ENCODE measurements at regions not wholly inside any gene's neighbourhood (a gene's known extent, or its start where the extent isn't known, plus 50 kb on each side); places are given as distances from the start of the nearest gene placed in this dataset.

- Histone ChIP-seq H3K4me3 (ENCODE audit: low read depth, low read length, poor library complexity, severe bottlenecking) (no peak overlapping the region), H3K27me3 (replicated peaks; ENCODE audit: insufficient read depth, low read depth, low read length, poor library complexity) (no peaks in the 10 kb centered on the region), H3K9me3 (ENCODE audit: low read depth, low read length, poor library complexity, severe bottlenecking) (no peaks in the 10 kb centered on the region), H3K4me1 (ENCODE audit: insufficient read depth, low read length, poor library complexity, severe bottlenecking) (no peaks in the 10 kb centered on the region), H3K27ac (ENCODE audit: low read depth, low read length, poor library complexity, severe bottlenecking) (no peak overlapping the region), H3K36me3 (ENCODE audit: insufficient read depth, low read length, poor library complexity, severe bottlenecking) (no peaks in the 10 kb centered on the region)
- ChIA-PET POLR2A (ENCODE audit: low non-redundant PET) (no interaction called here), CTCF (no interaction called here)
- intact Hi-C loops (cut with micrococcal nuclease; ENCODE audit: unreplicated experiment) = no loop called here
- no peak for DNase-seq (ENCODE audit: low spot score)
- no TSS peak for BruUV-seq (replicated peaks)
- TF ChIP-seq EZH2 (IDR thresholded peaks at IDR 0.05; ENCODE audit: borderline replicate concordance, low read depth, low read length, poor library complexity, severe bottlenecking) = no peak
- TF ChIP-seq CTCF (conservative IDR thresholded peaks at IDR 0.05; ENCODE audit: low read depth, low read length) = no peak
Measured at GRCh38 chr4:132330994-132331393, 818.1 kb upstream of the PCDH10 start.

GRCh38 chr4:132332932-132333723 is 816.0 kb upstream of the PCDH10 start:
- no peaks in the 10 kb centered on the region for H3K27me3 ChIP-seq (replicated peaks; ENCODE audit: insufficient read depth, low read depth, low read length, poor library complexity)
- POLR2A ChIA-PET (ENCODE audit: low non-redundant PET) = no interaction called here
- no peak overlapping the region for H3K4me3 ChIP-seq (ENCODE audit: low read depth, low read length, poor library complexity, severe bottlenecking)
- H3K9me3 ChIP-seq (ENCODE audit: low read depth, low read length, poor library complexity, severe bottlenecking) = no peaks in the 10 kb centered on the region
- no peak overlapping the region for H3K27ac ChIP-seq (ENCODE audit: low read depth, low read length, poor library complexity, severe bottlenecking)
- BruUV-seq (replicated peaks) = no TSS peak
- no peaks in the 10 kb centered on the region for H3K36me3 ChIP-seq (ENCODE audit: insufficient read depth, low read length, poor library complexity, severe bottlenecking)
- no peaks in the 10 kb centered on the region for H3K4me1 ChIP-seq (ENCODE audit: insufficient read depth, low read length, poor library complexity, severe bottlenecking)
- DNase-seq (ENCODE audit: low spot score) = peak; percentile 6
- CTCF ChIA-PET = no interaction called here
- intact Hi-C loops (cut with micrococcal nuclease; ENCODE audit: unreplicated experiment) = no loop called here
- TF ChIP-seq EZH2 (IDR thresholded peaks at IDR 0.05; ENCODE audit: borderline replicate concordance, low read depth, low read length, poor library complexity, severe bottlenecking) (no peak), CTCF (conservative IDR thresholded peaks at IDR 0.05; ENCODE audit: low read depth, low read length) (peak; percentile 44)

- no peak for TF ChIP-seq CTCF (conservative IDR thresholded peaks at IDR 0.05; ENCODE audit: low read depth, low read length)
- no peak for TF ChIP-seq EZH2 (IDR thresholded peaks at IDR 0.05; ENCODE audit: borderline replicate concordance, low read depth, low read length, poor library complexity, severe bottlenecking)
- ChIA-PET POLR2A (ENCODE audit: low non-redundant PET) (no interaction called here), CTCF (no interaction called here)
- intact Hi-C loops (cut with micrococcal nuclease; ENCODE audit: unreplicated experiment) = no loop called here
- H3K27me3 ChIP-seq (replicated peaks; ENCODE audit: insufficient read depth, low read depth, low read length, poor library complexity) = no peaks in the 10 kb centered on the region
- no peak for DNase-seq (ENCODE audit: low spot score)
- H3K4me1 ChIP-seq (ENCODE audit: insufficient read depth, low read length, poor library complexity, severe bottlenecking) = no peaks in the 10 kb centered on the region
- BruUV-seq (replicated peaks) = no TSS peak
- H3K9me3 ChIP-seq (ENCODE audit: low read depth, low read length, poor library complexity, severe bottlenecking) = no peaks in the 10 kb centered on the region
- H3K27ac ChIP-seq (ENCODE audit: low read depth, low read length, poor library complexity, severe bottlenecking) = no peak overlapping the region
- no peaks in the 10 kb centered on the region for H3K36me3 ChIP-seq (ENCODE audit: insufficient read depth, low read length, poor library complexity, severe bottlenecking)
- H3K4me3 ChIP-seq (ENCODE audit: low read depth, low read length, poor library complexity, severe bottlenecking) = no peak overlapping the region
Measured at GRCh38 chr4:132333724-132334047, 815.4 kb upstream of the PCDH10 start.
